ENCODE measurements at regions not wholly inside any gene's neighbourhood (a gene's known extent, or its start where the extent isn't known, plus 50 kb on each side); places are given as distances from the start of the nearest gene placed in this dataset.

DNA sequence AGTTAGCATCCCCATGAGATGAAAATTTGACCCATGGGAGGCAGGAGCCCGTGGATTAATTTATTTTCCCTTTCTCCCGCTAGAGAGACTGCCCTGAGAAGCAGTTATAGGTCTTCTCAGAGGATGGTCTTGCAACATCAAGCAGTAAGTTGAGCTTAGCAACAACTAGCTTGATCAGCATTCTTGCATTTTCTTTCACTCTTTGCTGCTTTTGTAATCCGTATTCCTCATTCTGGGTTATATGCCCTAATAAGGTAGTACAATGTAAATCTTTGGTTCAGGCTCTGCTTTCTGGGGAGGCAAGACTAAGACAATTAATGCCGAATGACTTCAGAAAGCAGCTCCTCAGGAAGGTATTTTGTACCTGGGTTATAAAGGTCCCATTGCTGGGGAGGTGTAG, 146.8 kb downstream of the FZD1 start:
- TF ChIP-seq TAF1 (IDR thresholded peaks at IDR 0.05; ENCODE audit: low read depth), result no peak
- TF ChIP-seq EP300 (IDR thresholded peaks at IDR 0.05; ENCODE audit: borderline replicate concordance), result no peak
- TF ChIP-seq CEBPB (IDR thresholded peaks at IDR 0.05), result no peak
- no peak for TF ChIP-seq CREB1 (IDR thresholded peaks at IDR 0.05; ENCODE audit: low read depth)
- no peak for TF ChIP-seq TEAD4 (IDR thresholded peaks at IDR 0.05)
- TF ChIP-seq, protein P1, sequence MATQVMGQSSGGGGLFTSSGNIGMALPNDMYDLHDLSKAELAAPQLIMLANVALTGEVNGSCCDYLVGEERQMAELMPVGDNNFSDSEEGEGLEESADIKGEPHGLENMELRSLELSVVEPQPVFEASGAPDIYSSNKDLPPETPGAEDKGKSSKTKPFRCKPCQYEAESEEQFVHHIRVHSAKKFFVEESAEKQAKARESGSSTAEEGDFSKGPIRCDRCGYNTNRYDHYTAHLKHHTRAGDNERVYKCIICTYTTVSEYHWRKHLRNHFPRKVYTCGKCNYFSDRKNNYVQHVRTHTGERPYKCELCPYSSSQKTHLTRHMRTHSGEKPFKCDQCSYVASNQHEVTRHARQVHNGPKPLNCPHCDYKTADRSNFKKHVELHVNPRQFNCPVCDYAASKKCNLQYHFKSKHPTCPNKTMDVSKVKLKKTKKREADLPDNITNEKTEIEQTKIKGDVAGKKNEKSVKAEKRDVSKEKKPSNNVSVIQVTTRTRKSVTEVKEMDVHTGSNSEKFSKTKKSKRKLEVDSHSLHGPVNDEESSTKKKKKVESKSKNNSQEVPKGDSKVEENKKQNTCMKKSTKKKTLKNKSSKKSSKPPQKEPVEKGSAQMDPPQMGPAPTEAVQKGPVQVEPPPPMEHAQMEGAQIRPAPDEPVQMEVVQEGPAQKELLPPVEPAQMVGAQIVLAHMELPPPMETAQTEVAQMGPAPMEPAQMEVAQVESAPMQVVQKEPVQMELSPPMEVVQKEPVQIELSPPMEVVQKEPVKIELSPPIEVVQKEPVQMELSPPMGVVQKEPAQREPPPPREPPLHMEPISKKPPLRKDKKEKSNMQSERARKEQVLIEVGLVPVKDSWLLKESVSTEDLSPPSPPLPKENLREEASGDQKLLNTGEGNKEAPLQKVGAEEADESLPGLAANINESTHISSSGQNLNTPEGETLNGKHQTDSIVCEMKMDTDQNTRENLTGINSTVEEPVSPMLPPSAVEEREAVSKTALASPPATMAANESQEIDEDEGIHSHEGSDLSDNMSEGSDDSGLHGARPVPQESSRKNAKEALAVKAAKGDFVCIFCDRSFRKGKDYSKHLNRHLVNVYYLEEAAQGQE (IDR thresholded peaks at IDR 0.05; ENCODE audit: low read depth), result no peak
- no peak for TF ChIP-seq NFIC (IDR thresholded peaks at IDR 0.05)
- TF ChIP-seq RAD21 (IDR thresholded peaks at IDR 0.05; ENCODE audit: low read depth), result no peak

DNA sequence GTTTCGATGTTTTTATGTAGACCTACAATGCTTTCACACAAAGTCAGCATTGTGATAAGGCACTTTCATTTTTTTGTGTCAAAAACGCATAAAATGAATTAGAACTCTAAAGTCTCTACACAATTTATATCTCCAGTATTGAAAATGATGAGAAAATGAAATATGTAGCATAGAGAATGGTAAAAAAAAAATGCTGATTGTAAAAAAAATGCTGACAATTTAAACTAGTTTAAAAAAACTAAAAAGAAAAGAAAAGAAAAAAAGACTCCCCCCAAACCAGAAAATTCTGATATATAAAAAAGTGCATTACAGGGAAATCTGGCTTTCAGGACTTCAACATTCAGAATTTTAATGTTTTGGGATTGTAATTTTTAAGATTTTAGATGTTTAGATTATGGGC, 148.1 kb downstream of the FZD1 start:
- TF ChIP-seq NFIC (IDR thresholded peaks at IDR 0.05) (no peak), EP300 (IDR thresholded peaks at IDR 0.05; ENCODE audit: borderline replicate concordance) (no peak), EGR1 (IDR thresholded peaks at IDR 0.05) (no peak), TCF12 (IDR thresholded peaks at IDR 0.05; ENCODE audit: low read depth) (no peak), CREB1 (IDR thresholded peaks at IDR 0.05; ENCODE audit: low read depth) (no peak), RAD21 (IDR thresholded peaks at IDR 0.05; ENCODE audit: low read depth) (no peak), CEBPB (IDR thresholded peaks at IDR 0.05) (no peak), TAF1 (IDR thresholded peaks at IDR 0.05; ENCODE audit: low read depth) (no peak)
- TF ChIP-seq, protein P1 (IDR thresholded peaks at IDR 0.05; ENCODE audit: low read depth), result no peak
- TF ChIP-seq, protein P2, sequence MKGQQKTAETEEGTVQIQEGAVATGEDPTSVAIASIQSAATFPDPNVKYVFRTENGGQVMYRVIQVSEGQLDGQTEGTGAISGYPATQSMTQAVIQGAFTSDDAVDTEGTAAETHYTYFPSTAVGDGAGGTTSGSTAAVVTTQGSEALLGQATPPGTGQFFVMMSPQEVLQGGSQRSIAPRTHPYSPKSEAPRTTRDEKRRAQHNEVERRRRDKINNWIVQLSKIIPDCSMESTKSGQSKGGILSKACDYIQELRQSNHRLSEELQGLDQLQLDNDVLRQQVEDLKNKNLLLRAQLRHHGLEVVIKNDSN (IDR thresholded peaks at IDR 0.05), result no peak
- TF ChIP-seq, protein P3, sequence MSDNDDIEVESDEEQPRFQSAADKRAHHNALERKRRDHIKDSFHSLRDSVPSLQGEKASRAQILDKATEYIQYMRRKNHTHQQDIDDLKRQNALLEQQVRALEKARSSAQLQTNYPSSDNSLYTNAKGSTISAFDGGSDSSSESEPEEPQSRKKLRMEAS (IDR thresholded peaks at IDR 0.05), result no peak

DNA sequence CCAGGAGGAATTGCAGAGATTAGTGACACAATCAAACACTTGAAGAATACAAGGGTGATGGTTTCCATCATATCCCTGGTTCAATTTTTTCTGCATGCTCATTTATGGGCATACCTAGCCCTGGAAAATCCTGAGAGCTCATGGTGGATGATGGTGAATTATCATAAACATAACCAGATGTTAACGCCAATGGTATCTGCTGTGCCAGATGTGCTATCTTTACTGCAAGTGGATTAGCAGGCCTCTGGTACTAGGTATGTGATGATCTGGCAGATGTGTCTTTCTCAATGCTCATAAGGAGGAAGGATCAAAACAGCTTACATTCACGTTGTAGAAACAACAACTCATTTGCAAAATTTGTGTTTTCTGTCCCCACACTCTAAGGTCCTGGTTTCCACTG, 150.5 kb downstream of the FZD1 start:
- TF ChIP-seq TCF12 (IDR thresholded peaks at IDR 0.05; ENCODE audit: low read depth) (no peak), EP300 (IDR thresholded peaks at IDR 0.05; ENCODE audit: borderline replicate concordance) (no peak), TEAD4 (IDR thresholded peaks at IDR 0.05) (no peak), ZBTB7A (IDR thresholded peaks at IDR 0.05; ENCODE audit: low read depth) (no peak), NFIC (IDR thresholded peaks at IDR 0.05) (no peak), FOXM1 (IDR thresholded peaks at IDR 0.05; ENCODE audit: borderline replicate concordance, low read depth) (no peak), YY1 (IDR thresholded peaks at IDR 0.05; ENCODE audit: low read depth) (no peak), RAD21 (IDR thresholded peaks at IDR 0.05; ENCODE audit: low read depth) (no peak), CEBPB (IDR thresholded peaks at IDR 0.05) (no peak), EGR1 (IDR thresholded peaks at IDR 0.05) (no peak), CREB1 (IDR thresholded peaks at IDR 0.05; ENCODE audit: low read depth) (no peak), TAF1 (IDR thresholded peaks at IDR 0.05; ENCODE audit: low read depth) (no peak)
- TF ChIP-seq, protein P3 (IDR thresholded peaks at IDR 0.05), result no peak
- TF ChIP-seq, protein P2 (IDR thresholded peaks at IDR 0.05), result no peak
- TF ChIP-seq, protein P1 (IDR thresholded peaks at IDR 0.05; ENCODE audit: low read depth), result no peak

DNA sequence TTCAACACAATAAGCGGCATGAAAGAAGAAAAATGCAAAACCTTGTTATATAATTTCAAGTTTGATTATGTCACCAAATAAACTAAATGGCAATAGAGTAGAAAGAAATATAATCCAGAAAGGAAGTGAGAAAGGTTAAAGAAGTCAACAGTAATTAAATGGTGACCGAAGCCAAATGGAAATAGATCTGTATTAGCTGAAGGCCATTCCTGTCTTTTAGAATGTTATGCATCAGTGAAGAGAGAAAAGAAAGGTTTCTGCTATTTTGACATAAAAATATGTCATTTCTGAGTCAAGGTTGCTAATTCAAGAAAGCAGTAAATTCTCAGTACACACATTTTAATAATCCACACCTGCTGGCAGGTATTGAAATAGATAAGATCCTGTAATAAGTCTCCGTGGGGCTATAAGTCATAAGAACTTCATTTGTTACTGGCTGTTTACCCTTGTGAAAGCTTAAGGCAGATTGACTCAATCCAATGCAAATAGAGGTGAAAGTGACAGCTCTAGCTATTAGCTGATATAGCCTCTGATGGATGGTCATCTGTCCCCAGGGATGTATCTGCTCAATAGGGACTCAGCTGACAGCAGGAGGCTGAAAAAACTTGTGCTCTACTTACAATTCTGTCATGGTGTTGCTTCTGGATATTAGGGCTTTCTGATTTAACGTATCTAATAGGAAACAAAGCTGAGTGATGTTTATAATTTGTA, 152.1 kb downstream of the FZD1 start:
- TF ChIP-seq, protein P3 (IDR thresholded peaks at IDR 0.05), result no peak
- no peak for TF ChIP-seq CREB1 (IDR thresholded peaks at IDR 0.05; ENCODE audit: low read depth)
- no peak for TF ChIP-seq FOXM1 (IDR thresholded peaks at IDR 0.05; ENCODE audit: borderline replicate concordance, low read depth)
- TF ChIP-seq EGR1 (IDR thresholded peaks at IDR 0.05), result no peak
- TF ChIP-seq RAD21 (IDR thresholded peaks at IDR 0.05; ENCODE audit: low read depth), result no peak
- TF ChIP-seq TEAD4 (IDR thresholded peaks at IDR 0.05), result no peak
- TF ChIP-seq CEBPB (IDR thresholded peaks at IDR 0.05), result no peak
- no peak for TF ChIP-seq ZBTB7A (IDR thresholded peaks at IDR 0.05; ENCODE audit: low read depth)
- no peak for TF ChIP-seq TAF1 (IDR thresholded peaks at IDR 0.05; ENCODE audit: low read depth)
- no peak for TF ChIP-seq YY1 (IDR thresholded peaks at IDR 0.05; ENCODE audit: low read depth)
- no peak for TF ChIP-seq NFIC (IDR thresholded peaks at IDR 0.05)

Measured in Ishikawa (cell line).